ENCODE measurements at regions not wholly inside any gene's neighbourhood (a gene's known extent, or its start where the extent isn't known, plus 50 kb on each side); places are given as distances from the start of the nearest gene placed in this dataset.

DNA sequence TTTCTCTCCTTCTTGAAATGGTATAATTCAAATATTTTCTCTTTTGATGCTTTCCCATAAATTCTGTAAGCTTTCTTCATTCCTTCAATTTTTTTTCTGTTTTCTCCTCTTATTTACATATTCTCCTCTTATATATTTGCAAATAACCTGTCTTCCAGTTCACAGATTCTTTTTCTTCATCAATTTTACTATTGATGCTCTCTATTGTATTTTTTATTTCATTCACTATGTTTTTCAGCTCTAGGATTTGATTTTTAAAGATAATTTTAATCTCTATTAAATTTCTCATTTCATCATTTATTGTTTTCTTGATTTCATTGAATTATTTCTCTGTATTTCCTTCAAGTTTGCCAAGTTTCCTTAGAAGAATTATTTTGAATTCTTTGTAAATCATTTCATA lies 54.0 kb upstream of the PRPS1L1 start:
- no peak for DNase-seq (ENCODE audit: low spot score)

DNA sequence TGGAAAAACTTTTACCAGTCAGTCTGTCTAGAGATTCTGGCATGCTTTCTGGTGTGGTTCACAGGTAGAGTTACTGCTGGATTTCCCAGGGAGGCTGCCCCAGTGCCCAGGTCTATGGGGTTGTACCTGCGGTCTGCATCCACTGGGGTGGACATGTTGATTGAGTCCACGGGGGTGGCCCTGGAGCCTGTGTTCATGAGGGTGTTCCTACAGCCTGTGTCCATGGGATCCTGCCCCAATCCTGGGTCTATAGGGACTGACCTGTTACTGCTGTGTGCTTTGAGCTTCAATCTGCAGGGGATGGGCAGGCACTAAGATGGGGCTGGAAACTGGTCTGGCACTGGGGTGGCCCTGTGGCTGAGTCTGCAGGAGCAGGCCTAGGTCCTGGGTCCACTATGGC lies 54.5 kb upstream of the PRPS1L1 start:
- no peak for DNase-seq (ENCODE audit: low spot score)

DNA sequence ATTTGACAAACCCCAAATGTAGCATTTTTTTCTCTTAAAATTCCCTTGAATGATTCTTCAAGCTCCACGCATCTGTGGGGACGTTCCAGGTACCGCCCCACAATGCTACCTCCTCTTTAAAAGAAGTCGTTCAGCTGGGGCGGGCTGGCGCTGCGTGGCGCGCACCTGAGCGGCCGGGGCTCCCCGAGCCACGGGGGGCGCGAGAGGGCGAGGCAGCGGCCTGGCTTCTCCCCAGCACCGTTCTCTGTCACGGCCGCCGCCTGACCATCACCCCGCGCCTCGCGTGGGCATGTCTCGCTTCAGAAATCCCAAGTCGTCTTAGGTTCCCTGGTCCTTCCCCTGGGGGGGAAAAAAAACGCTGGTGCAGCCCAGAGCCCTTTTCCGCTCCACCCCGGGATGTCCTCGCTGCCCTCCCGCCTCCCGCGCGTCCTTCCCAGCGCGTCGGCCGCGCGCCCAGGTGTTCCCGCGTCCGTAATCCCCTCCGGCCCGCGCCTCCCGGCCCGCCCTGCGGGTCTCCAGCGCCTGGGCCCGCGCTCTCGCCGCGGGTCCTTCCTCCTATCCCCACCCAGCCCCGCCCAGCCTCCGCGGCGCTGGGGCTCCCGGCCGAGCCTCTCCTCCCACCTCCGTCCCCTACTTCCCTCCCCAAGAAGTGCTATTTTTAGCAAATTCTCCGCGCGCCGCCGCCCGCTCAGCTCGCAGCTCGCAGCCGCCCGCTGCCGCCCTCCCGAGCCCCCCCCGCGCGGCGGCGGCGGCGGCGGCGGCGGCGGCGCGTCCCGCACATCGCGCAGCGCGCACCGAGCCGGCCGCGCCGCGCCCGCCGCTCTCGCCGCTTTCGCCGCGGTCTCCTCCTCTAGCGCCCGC lies 58.7 kb upstream of the PRPS1L1 start:
- DNase-seq (ENCODE audit: low spot score): peak; percentile 16

DNA sequence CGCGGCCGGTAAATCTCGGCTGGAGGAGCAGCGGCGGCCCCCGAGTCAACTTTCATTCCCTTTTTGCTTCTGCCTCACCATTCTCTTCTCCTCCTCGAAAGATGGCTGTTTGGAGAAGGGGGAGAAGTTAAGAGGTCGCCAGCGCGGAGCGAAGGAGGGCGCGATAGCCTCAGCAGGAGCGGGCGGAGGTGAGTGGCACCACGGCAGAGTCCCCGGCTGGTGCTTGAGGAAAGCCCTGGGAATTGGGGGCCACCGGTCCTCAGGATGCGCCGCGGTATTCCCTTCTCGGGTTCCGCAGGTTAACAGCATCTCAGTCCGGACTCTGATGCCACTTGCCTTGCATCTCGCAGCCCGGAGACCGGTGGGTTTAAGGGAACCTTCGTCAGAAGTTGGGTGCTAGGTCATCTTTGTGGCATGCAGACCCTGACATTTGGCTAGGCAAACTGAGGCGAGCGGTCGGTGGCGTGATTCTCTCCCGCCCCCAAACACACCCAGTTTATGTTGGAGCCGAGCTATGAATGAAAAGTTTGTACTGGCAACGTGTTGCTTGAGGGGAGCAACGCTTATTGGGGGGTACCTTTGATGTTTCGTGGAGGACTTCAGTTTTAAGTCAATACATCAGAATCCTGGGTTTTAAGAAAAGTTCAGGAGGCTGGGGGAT lies 59.5 kb upstream of the PRPS1L1 start:
- no peak for DNase-seq (ENCODE audit: low spot score)

DNA sequence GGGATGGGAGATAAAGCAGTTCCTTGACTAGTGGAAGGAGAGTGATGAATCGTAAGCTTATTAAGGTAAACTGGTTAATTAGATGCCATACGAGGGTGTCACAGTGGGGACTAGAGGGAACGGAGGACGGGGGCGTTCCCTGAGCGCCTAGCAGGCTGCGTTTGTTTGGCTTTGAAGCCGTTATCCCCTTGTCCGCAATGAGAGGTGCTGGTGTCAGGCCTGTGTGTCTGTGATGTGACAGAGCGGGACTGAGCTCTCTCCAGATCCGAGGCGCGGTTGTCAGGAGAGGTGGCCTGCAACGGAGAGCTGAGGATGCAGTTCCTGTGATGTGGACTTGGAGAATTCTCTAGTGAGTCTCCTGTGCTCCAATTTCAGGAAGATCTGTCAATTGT lies 60.0 kb upstream of the PRPS1L1 start:
- no peak for DNase-seq (ENCODE audit: low spot score)

DNA sequence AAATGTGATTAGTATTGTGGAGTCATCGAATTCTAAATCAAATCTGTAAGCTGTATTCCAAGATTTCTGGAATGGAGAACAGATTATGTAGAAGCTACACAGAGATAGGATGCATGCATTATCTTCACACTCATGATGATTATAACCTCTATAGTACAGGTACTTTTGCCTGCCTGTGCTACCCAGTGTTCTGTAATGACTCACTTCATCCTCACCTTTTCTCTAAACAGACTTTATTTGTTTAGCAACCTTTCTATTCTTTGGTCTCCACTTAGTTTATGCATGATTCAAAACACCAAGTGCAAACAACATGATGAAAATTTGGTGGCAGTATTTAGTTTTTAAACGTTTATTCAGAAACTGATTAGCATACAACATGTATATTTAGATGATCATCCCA lies 68.4 kb upstream of the PRPS1L1 start:
- no peak for DNase-seq (ENCODE audit: low spot score)

DNA sequence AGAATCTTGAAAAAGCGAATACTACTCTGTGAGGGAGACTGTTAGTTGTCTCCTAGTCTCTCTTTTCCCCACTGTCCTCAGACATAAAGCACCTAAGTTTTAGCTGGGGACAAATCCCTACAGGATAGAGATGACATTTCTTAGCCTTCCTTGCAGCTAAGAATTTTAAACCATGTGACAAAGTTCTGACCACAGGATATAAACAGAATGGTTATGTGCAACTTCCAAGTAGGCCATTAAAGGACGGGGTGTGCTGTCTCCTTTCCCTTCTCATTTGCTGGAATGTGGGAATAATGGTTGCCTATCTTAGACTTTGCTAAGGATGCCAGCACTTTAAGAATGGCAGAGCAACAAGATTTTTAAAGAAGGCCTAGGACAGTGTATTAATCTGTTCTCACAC lies 74.9 kb upstream of the PRPS1L1 start:
- DNase-seq (ENCODE audit: low spot score): no peak

DNA sequence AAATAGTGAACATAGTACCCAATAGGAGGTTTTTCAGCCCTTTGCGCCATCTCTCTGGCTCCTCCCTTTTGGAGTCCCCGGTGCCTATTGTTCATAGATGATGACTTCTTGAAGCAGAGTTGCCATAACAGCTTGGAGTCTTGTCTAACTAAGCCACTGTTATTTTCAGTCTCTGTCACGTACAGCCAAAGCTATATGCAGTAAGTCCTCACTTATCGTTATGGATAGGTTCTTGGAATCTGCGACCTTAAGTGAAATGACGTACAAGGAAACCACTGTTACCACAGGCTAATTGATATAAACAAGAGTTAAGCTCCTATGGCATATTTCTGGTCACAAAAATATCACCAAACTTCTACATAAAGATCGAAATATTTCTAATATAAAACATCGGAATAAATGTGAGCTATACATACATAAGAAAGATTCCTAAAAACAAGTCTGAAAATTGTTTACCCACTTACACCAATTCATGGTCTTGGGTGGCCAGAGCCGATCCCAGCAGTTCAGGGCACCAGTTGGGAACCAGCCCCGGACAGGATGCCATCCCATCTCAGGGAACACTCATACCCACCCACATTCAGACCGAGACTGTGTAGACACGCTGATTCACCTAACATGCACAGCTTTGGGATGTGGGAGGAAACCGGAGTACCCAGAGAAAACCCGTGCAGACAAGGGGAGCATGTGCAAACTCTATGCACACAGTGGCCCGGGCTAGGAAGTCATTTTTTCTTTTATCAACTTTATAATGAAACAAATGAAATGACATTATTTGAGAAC lies 76.0 kb upstream of the PRPS1L1 start:
- no peak for DNase-seq (ENCODE audit: low spot score)

DNA sequence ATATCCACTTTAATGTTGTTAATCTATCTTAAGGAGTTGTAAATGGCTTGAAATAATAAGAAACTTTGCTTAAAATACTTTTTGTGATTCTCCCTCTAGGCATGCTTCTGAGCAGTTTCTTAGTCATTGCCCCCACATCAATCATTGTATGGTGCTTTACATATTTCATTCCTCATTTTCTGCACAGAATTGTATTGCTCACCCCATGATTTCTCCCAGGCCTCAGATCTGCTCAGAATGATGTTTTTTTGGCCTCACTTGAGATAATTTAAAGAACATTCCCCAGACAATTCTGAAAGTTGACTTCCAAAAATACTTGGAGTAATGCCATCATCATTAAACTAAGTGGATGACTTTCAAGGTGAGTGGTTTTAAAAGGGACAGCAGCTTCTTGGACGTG lies 82.1 kb upstream of the PRPS1L1 start:
- no peak for DNase-seq (ENCODE audit: low spot score)

DNA sequence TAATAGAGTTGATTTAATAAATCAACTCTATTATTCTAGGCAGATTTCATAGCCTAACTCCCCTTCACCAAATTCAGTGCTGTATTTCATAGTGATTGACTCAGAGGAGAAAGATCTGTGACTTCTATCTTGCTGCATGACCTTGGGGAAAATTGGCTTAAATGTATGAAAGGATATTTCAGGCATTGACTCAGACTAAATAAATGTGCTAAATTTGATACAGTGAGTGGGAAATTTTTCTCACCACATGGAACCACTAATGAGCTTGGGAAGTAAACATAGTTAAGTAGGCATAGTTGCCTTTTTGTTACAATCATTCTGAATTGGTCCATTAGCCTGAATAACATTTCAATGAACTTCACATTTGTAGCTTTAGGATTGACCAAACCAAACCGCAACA lies 89.0 kb upstream of the PRPS1L1 start:
- no peak for DNase-seq (ENCODE audit: low spot score)

DNA sequence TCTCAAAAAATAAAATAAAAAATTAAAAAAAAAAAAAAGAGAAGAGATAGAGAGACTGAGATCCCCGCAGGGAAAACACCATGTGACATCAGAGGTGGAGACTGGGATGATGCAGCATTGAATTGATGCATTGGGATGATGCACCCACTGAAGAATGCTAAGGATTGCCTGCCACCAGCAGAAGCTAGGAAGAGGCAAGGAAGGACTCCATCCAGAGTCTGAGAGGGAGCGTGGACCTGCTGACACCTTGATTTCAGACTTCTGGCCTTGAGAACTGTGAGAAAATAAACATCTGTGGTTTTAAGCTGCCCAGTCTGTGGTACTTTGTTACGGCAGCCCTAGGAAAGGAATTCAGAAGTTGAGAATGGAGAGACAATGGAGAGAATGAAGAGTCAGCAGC lies 89.8 kb upstream of the PRPS1L1 start:
- no peak for DNase-seq (ENCODE audit: low spot score)

DNA sequence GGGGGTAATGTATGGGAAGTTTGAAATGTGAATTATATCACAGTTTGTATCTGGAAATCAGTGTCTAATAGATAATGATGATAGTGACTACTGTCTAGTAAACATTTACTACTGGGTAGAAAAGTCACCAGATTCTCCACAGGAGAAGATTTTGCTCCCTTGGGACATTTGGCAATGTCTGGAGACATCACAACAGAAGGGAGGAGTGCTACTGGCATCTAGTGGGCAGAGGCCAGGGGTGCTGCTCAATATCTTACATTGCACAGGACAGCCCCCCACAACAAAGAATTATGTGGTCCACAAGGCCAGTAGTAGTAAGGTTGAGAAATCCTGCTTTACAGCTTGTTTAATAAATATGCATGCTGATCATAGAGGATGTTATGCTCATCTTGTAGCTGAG lies 92.3 kb upstream of the PRPS1L1 start:
- no peak for DNase-seq (ENCODE audit: low spot score)

DNA sequence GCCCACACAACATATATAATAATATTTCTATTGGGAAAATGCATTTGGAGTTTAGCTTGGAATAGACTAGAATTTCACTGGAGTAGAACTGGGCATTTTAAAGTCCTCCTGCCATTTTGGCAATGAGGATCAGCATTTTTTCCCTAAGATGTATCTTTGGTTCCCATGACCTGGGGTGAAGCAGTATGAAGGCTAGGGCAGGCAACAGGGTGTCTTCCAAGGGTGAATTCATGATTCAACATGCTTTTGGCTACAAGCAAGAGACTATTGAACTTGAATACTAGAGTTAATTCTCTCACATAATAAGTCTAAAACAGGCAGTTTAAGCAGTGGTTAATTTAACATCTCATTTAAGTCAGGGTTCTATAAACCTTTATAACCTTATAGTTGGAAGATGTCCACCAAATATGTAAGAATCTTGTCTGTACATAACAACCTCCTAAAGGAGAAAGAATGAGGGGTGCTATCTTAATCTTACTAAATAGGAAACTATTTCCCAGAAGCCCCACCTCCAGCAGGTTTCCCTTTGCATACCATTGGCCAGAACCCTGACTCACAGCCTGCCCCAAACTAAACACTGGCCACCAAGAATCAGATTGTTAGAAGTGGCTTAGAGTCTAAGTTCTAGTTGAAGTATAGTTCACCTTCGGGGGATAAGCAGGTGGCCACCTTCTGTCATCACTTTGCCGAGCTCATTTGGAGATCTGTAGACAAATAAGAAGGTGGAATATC lies 96.0 kb upstream of the PRPS1L1 start:
- no peak for DNase-seq (ENCODE audit: low spot score)

DNA sequence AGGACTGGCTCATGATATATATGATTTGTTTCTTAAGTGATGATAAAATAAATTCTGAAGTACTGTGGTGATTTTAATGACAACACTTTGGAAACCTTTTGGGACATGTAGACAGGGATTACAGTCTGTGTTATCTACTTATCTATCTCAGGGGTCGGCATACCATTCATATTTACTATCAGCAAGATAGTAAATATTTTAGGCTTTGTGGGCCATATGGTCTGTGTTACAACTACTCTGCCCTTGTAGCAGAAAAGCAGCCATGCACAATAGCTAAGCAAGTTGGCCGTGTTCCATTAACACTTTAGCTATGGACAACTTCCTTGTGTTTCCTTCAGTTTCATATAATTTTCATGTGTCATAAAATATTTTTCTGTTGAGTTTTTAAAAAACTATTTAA lies 97.8 kb upstream of the PRPS1L1 start:
- no peak for DNase-seq (ENCODE audit: low spot score)

DNA sequence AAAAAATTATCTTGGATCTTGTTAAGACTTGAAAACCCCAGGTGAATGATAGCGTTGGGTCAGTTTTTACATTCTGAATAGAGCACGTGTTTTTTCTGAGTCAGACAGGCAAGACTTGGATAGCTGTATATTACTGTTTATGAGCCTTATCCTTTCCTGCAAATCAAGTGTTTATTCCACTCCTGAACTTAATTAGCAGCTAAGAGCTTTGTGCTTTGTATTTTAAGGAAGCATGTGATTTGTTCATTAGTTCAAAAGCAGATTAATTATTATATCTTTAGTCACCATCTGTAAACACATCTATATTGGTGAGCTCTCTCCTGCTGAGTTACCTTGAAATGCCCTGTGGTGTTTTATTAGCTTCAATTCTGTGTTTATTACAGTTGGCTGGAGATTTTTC lies 98.6 kb upstream of the PRPS1L1 start:
- DNase-seq (ENCODE audit: low spot score): no peak

DNA sequence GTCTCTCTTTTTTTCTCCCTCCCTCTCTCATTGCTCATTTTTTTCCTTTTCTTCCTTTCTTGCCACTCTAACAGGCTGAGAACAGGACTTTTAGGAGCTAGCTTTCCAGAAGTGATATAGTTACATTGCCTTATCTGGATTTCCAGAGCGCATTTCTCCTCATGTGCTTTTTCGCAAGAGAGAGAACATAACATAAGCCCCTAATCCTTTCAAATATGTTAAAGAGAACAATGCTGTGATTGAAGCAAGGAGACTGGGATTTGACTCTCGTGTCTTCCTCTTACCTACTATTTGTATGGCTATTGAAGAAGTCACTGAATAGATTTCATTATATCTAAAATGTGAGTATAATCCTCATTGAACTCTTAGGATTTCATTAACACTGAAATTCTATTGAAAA lies 101.2 kb upstream of the PRPS1L1 start:
- no peak for DNase-seq (ENCODE audit: low spot score)

DNA sequence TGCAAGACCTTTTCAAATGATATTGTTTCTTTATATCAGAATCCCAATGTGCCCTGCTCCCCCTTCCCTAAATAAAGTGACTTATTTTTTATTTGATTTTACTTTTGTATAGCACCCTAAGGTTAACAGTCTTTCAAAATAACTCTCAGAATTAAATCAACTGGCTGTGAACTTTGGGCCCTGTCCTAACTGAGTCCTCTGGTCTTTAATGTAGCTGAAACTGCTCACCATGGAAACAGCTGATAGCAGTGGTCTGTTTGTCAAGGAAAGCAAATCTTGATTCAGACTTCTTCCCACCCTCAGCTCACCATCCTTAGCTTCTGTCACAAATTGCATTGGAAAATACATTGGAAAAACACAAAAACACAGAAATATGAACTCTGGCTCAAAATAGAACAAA lies 105.2 kb upstream of the PRPS1L1 start:
- DNase-seq (ENCODE audit: low spot score): no peak

DNA sequence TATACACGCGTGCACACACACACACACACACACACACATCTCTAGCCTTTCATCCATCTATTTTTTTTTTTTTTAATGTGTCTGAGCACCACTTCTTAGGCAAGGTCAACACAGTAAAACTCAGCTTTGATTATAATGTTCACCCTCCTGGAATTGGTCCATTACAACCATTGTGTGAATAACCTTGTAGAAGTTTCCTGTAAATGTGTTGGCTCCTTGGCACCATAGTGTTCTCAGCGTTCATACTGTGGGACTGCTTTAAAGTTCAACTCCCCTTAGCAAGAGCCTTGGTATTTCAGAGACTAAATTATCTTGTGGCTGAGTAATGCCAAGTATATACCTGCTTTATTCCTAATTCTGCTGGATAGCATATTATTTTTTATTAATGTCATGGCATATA lies 106.3 kb upstream of the PRPS1L1 start:
- no peak for DNase-seq (ENCODE audit: low spot score)

DNA sequence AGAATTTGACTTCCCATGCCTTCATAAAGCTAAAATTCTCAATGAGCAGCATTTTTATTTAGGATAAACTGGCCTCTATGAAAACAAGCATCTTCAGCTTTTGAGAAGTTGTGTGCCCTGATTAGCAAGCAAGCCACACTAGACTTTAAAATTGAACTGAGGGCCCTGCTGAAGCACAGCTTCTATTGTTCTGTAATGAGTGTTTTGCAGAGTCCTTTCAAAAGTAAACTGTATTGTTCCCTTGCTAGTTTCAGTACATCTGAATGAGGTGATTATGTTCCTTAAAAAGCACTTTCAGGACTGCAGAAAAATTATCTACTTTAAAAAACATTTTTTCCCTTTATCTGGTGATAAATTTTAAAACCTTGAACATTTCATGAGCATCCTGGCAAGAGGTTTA lies 113.3 kb upstream of the PRPS1L1 start:
- no peak for DNase-seq (ENCODE audit: low spot score)

DNA sequence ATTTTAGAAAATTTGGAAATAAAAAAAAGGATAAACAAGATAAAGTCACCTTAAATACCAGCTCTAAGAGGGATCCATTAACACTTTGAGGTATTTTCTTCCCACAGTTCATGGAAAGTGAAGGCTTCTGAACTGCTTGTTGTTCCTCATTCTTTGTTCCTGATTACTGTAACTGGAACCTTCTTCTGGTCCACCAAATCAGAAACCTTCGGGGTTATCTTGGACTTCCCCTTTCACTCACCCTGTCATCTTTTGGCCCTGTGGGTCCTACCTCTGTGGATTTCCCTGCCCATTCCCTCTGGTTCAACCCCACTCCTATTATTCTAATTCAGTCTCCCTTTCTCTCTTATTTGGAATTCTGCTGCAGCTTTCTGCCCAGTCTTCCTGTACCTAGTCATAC lies 116.5 kb upstream of the PRPS1L1 start:
- DNase-seq (ENCODE audit: low spot score): no peak

DNA sequence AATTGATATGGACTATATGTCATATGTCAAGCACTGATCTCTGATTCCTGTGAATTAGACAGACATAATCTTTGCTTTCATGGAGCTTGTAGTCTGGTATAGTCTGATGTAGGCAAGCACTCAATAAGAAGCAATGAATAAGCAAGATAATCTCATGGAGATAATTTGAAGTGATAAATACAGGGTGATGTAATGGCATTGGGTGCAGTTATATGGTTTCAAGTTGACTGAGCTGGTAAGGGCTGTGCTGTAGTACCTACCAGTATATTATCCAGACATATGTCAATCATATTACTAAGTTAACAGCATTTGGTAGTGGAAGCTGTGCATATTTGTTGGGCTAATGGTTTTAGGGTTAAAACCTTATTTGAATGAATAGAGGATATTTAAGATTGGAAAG lies 117.5 kb upstream of the PRPS1L1 start:
- no peak for DNase-seq (ENCODE audit: low spot score)

DNA sequence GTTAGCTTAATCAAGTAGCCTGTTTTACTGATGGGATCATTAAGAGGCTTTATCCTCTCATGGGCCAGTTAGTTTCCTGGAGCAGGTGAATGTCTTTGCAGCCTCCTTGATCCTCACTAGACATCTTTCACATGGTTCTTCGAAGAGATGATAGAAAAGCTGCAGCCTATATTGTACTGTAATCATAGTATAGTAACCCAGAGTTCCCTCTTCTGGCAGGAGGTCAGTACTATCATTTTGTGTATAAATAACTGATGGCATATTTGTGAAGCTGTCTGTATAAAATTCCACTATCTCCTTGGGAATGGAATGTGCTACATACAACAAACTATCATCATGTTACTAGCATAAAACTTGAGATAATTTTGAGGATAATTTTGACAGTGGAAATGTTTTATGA lies 123.8 kb upstream of the PRPS1L1 start:
- no peak for DNase-seq (ENCODE audit: low spot score)
